CD14-positive monocyte (primary cell): ENCODE measurements at regions not wholly inside any gene's neighbourhood (a gene's known extent, or its start where the extent isn't known, plus 50 kb on each side); places are given as distances from the start of the nearest gene placed in this dataset.

Experiments used
- DNase-seq, 3 donors: peaks; one replicate each; pipeline ENCODE4 v3.0.0-alpha.2; 2011 to 2022
- H2AFZ ChIP-seq: 2 replicates; pipeline ENCODE4 v1.6.0; 2012; ENCODE audit warnings: mild to moderate bottlenecking, low read depth, low read length, inconsistent platforms; ENCODE audit not compliant: insufficient read depth, poor library complexity, severe bottlenecking
- H3K27ac ChIP-seq, 2 donors: 1 replicate in 1 of 2; 2 replicates in 1 of 2; pipeline ENCODE4 v1.5.1; 2012 to 2013; ENCODE audit warnings: low read length in 2 of 2, control low read depth in 1 of 2, inconsistent platforms in 1 of 2, low read depth in 1 of 2, mild to moderate bottlenecking in 1 of 2
- H3K27me3 ChIP-seq, 2 donors: one replicate each; pipeline versions ENCODE4 v1.6.0 to v1.6.1; 2011 to 2013; ENCODE audit warnings: low read length in 2 of 2; ENCODE audit not compliant: control insufficient read depth in 2 of 2, insufficient read depth in 2 of 2
- H3K36me3 ChIP-seq, 2 donors: replicated peaks in 1 of 2; 1 replicate in 1 of 2; 2 replicates in 1 of 2; pipeline versions ENCODE4 v1.5.1 to v1.6.1; 2012 to 2013; ENCODE audit warnings: low read length in 2 of 2, control low read depth in 1 of 2, inconsistent platforms in 1 of 2, mild to moderate bottlenecking in 1 of 2; ENCODE audit not compliant: insufficient read depth in 2 of 2, control insufficient read depth in 1 of 2
- H3K4me1 ChIP-seq, 2 donors: 1 replicate in 1 of 2; 2 replicates in 1 of 2; pipeline versions ENCODE4 v1.5.1 to v1.6.1; 2012 to 2013; ENCODE audit warnings: low read length in 2 of 2, control low read depth in 1 of 2, inconsistent platforms in 1 of 2, mild to moderate bottlenecking in 1 of 2, moderate library complexity in 1 of 2; ENCODE audit not compliant: insufficient read depth in 2 of 2, control insufficient read depth in 1 of 2
- H3K4me2 ChIP-seq: replicated peaks from 2 replicates; pipeline ENCODE3; 2012; ENCODE audit warnings: low read length, moderate library complexity, mild to moderate bottlenecking; ENCODE audit not compliant: poor library complexity, severe bottlenecking; ENCODE audit errors: extremely low read depth
- H3K4me3 ChIP-seq, 3 experiments: fragments of 200-600 bp in 1 of 3; sonication (generic) in 1 of 3; replicated peaks in 1 of 3; 1 replicate in 2 of 3; 2 replicates in 1 of 3; pipeline ENCODE4 v1.5.1; 2011 to 2013; ENCODE audit warnings: low read length in 3 of 3, mild to moderate bottlenecking in 3 of 3, control low read depth in 2 of 3, low read depth in 2 of 3, inconsistent platforms in 1 of 3, moderate library complexity in 1 of 3
- H3K79me2 ChIP-seq: 2 replicates; pipeline ENCODE4 v1.6.0; 2012; ENCODE audit warnings: mild to moderate bottlenecking, control low read depth, inconsistent platforms, low read length, moderate library complexity; ENCODE audit not compliant: insufficient read depth
- H3K9ac ChIP-seq: 2 replicates; pipeline ENCODE4 v1.6.0; 2017; ENCODE audit warnings: low read length, mild to moderate bottlenecking; ENCODE audit not compliant: insufficient read depth, poor library complexity, severe bottlenecking
- H3K9me3 ChIP-seq, 2 donors: replicated peaks in 1 of 2; 1 replicate in 1 of 2; 2 replicates in 1 of 2; pipeline versions ENCODE4 v1.5.1 to v1.6.1; 2012 to 2013; ENCODE audit warnings: low read length in 2 of 2, control low read depth in 1 of 2; ENCODE audit not compliant: control insufficient read depth in 1 of 2, insufficient read depth in 1 of 2
- H4K20me1 ChIP-seq: 2 replicates; pipeline ENCODE4 v1.6.0; 2012; ENCODE audit warnings: mild to moderate bottlenecking, low read length, control low read depth, moderate library complexity; ENCODE audit not compliant: insufficient read depth
- H3K27ac Mint-ChIP-seq, 7 donors: one replicate each; pipeline ENCODE4 v1.8.0; 2020; ENCODE audit warnings: mild to moderate bottlenecking in 7 of 7, mixed read lengths in 7 of 7, moderate library complexity in 6 of 7, inconsistent platforms in 2 of 7
- H3K27me3 Mint-ChIP-seq, 3 donors: one replicate each; pipeline ENCODE4 v1.8.0; 2021 to 2022; ENCODE audit warnings: low read depth in 3 of 3, mild to moderate bottlenecking in 3 of 3, mixed read lengths in 3 of 3, moderate library complexity in 3 of 3, inconsistent platforms in 1 of 3
- H3K36me3 Mint-ChIP-seq, 2 donors: one replicate each; pipeline ENCODE4 v1.8.0; 2020; ENCODE audit warnings: mixed read lengths in 2 of 2, inconsistent platforms in 1 of 2, mild to moderate bottlenecking in 1 of 2
- H3K4me1 Mint-ChIP-seq: one replicate; pipeline ENCODE4 v1.8.0; 2020; ENCODE audit warnings: mild to moderate bottlenecking, mixed read lengths
- H3K4me3 Mint-ChIP-seq, 2 donors: one replicate each; pipeline ENCODE4 v1.8.0; 2020; ENCODE audit warnings: mild to moderate bottlenecking in 2 of 2, mixed read lengths in 2 of 2, moderate library complexity in 1 of 2
- H3K9me3 Mint-ChIP-seq, 7 donors: one replicate each; pipeline ENCODE4 v1.8.0; 2020 to 2022; ENCODE audit warnings: mixed read lengths in 7 of 7, mild to moderate bottlenecking in 6 of 7, moderate library complexity in 6 of 7, inconsistent platforms in 2 of 7
- WGBS: methylation state at CpG from one replicate; pipeline ENCODE4 v1.1.5; 2013; ENCODE audit warnings: missing lambda C conversion rate; ENCODE audit not compliant: insufficient coverage; 5-methylcytosine and 5-hydroxymethylcytosine counted together
- intact Hi-C, 2 donors: fragments of 100-400 bp; cut with micrococcal nuclease; formaldehyde crosslinking; loops; one replicate each; pipeline versions ENCODE4 v1.15.0 to v1.15.1; 2023
- TF ChIP-seq, protein P1 (sequence below): fragments of 200-600 bp; IDR thresholded peaks from one replicate; pipeline ENCODE4 v1.8.0; 2022; ENCODE audit warnings: antibody characterized with exemption, mild to moderate bottlenecking

DNA sequence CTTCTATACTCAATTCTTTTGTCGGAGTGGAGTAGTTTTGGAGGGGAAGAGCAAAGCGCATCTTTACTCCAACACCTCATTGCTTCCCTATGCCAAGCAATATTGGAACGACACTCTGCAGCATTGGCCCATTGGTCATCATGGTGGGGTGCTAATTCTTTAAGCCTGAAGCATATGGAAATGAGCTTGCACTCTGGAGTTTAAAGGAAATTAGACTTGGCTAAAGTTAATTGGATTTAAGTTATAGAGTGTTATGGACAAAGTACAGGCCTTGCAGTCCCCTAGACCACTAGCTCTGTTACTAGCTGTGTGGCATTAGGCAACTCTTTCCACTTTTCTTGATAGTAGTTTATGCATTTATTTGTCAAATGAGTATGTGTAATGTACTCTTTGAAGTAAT, 568.3 kb upstream of the TENM4 start:
- intact Hi-C loops, result no loop called here
- Mint-ChIP-seq H3K27me3 (no peaks in the 10 kb centered on the region), H3K36me3 (no peaks in the 10 kb centered on the region), H3K27ac (no peak overlapping the region), H3K4me3 (no peak overlapping the region), H3K9me3 (peaks cover 0 to 3% (median 0%) of the 10 kb centered on the region in 7 donors), H3K4me1 (no peaks in the 10 kb centered on the region)
- Histone ChIP-seq H3K4me3 (no peak overlapping the region), H3K9me3 (no peaks in the 10 kb centered on the region), H3K79me2 (no peaks in the 10 kb centered on the region), H3K4me2 (no peak overlapping the region), H3K9ac (no peak overlapping the region), H3K36me3 (no peaks in the 10 kb centered on the region), H2AFZ (no peak overlapping the region), H4K20me1 (no peaks in the 10 kb centered on the region), H3K4me1 (no peaks in the 10 kb centered on the region), H3K27ac (no peak overlapping the region), H3K27me3 (no peaks in the 10 kb centered on the region)
- DNase-seq, result no peak
- no CpG with 5 or more reads among the region's 3 CpGs for WGBS
- TF ChIP-seq, protein P1, sequence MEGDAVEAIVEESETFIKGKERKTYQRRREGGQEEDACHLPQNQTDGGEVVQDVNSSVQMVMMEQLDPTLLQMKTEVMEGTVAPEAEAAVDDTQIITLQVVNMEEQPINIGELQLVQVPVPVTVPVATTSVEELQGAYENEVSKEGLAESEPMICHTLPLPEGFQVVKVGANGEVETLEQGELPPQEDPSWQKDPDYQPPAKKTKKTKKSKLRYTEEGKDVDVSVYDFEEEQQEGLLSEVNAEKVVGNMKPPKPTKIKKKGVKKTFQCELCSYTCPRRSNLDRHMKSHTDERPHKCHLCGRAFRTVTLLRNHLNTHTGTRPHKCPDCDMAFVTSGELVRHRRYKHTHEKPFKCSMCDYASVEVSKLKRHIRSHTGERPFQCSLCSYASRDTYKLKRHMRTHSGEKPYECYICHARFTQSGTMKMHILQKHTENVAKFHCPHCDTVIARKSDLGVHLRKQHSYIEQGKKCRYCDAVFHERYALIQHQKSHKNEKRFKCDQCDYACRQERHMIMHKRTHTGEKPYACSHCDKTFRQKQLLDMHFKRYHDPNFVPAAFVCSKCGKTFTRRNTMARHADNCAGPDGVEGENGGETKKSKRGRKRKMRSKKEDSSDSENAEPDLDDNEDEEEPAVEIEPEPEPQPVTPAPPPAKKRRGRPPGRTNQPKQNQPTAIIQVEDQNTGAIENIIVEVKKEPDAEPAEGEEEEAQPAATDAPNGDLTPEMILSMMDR, result no peak

DNA sequence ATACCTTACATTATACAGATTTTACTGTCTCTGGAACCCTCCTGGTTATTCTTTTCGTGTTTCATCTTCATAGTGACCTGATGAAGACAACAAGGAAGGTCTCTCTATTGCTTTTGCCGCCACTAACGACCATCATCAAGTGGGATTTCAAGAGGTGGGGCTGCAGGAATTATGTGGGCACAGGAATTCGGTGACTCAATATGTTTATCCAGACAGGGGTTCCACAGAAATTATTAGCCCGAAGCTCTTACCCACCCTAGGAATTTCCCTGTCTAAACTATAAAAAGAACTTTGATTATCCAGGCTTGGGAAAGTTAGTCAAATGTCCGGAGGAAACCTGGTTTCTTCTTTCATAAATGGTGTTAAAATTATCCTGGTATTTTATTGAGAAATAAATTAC, 566.8 kb upstream of the TENM4 start:
- no peak overlapping the region for H3K9ac ChIP-seq
- no peaks in the 10 kb centered on the region for H3K36me3 Mint-ChIP-seq
- no peaks in the 10 kb centered on the region for H3K36me3 ChIP-seq
- no peak overlapping the region for H3K4me3 ChIP-seq
- H3K27ac Mint-ChIP-seq, result no peak overlapping the region
- 80% methylated on average over 4 of the region's 6 CpGs for WGBS
- H3K27me3 Mint-ChIP-seq, result no peaks in the 10 kb centered on the region
- no peak overlapping the region for H3K27ac ChIP-seq
- no peaks in the 10 kb centered on the region for H3K9me3 ChIP-seq
- H3K4me1 Mint-ChIP-seq, result no peaks in the 10 kb centered on the region
- no peak for DNase-seq
- no peaks in the 10 kb centered on the region for H3K4me1 ChIP-seq
- intact Hi-C loops, result no loop called here
- H3K4me2 ChIP-seq, result no peak overlapping the region
- no peaks in the 10 kb centered on the region for H3K27me3 ChIP-seq
- no peak overlapping the region for H2AFZ ChIP-seq
- no peaks in the 10 kb centered on the region for H3K79me2 ChIP-seq
- no peaks in the 10 kb centered on the region for H4K20me1 ChIP-seq
- H3K9me3 Mint-ChIP-seq, result peaks cover 0 to 2% (median 0%) of the 10 kb centered on the region in 7 donors
- TF ChIP-seq, protein P1, result no peak
- no peak overlapping the region for H3K4me3 Mint-ChIP-seq
